ENCODE measurements at regions not wholly inside any gene's neighbourhood (a gene's known extent, or its start where the extent isn't known, plus 50 kb on each side); places are given as distances from the start of the nearest gene placed in this dataset.
"Not testable (repeated sequence)": the region's sequence is repeated elsewhere in the genome, so short reads cannot be mapped to it uniquely, and the experiment has no call there.

- no peak for DNase-seq (ENCODE audit: low read depth, low spot score)
- in situ Hi-C loops (cut with HindIII; ENCODE audit: low pct_unique_long_range_greater_than_20kb, low sequenced_read_pairs), result no loop called here
These were observed 106.7 kb upstream of the PLEKHG1 start for GRCh38 chr6:150492941-150493340.

GRCh38 chr6:150493552-150493951, 106.1 kb upstream of the PLEKHG1 start:
- in situ Hi-C loops (cut with HindIII; ENCODE audit: low pct_unique_long_range_greater_than_20kb, low sequenced_read_pairs); DNase-seq (ENCODE audit: low read depth, low spot score): not testable (repeated sequence)

GRCh38 chr6:150494241-150494640, 105.4 kb upstream of the PLEKHG1 start:
- in situ Hi-C loops (cut with HindIII; ENCODE audit: low pct_unique_long_range_greater_than_20kb, low sequenced_read_pairs), result no loop called here
- no peak for DNase-seq (ENCODE audit: low read depth, low spot score)

- in situ Hi-C loops (cut with HindIII; ENCODE audit: low pct_unique_long_range_greater_than_20kb, low sequenced_read_pairs), result no loop called here
- no peak for DNase-seq (ENCODE audit: low read depth, low spot score)
These were observed 104.6 kb upstream of the PLEKHG1 start for GRCh38 chr6:150495126-150495525.

GRCh38 chr6:150496629-150497028, 103.1 kb upstream of the PLEKHG1 start:
- in situ Hi-C loops (cut with HindIII; ENCODE audit: low pct_unique_long_range_greater_than_20kb, low sequenced_read_pairs), result no loop called here
- no peak for DNase-seq (ENCODE audit: low read depth, low spot score)

- no peak for DNase-seq (ENCODE audit: low read depth, low spot score)
- in situ Hi-C loops (cut with HindIII; ENCODE audit: low pct_unique_long_range_greater_than_20kb, low sequenced_read_pairs), result no loop called here
These were observed 99.8 kb upstream of the PLEKHG1 start for GRCh38 chr6:150499882-150500312.

- in situ Hi-C loops (cut with HindIII; ENCODE audit: low pct_unique_long_range_greater_than_20kb, low sequenced_read_pairs); DNase-seq (ENCODE audit: low read depth, low spot score): not testable (repeated sequence)
These were observed 99.1 kb upstream of the PLEKHG1 start for GRCh38 chr6:150500568-150500967.

- no peak for DNase-seq (ENCODE audit: low read depth, low spot score)
- in situ Hi-C loops (cut with HindIII; ENCODE audit: low pct_unique_long_range_greater_than_20kb, low sequenced_read_pairs), result no loop called here
These were observed 96.6 kb upstream of the PLEKHG1 start for GRCh38 chr6:150503041-150503440.

GRCh38 chr6:150503586-150504339, 95.9 kb upstream of the PLEKHG1 start:
- DNase-seq (ENCODE audit: low read depth, low spot score), result no peak
- in situ Hi-C loops (cut with HindIII; ENCODE audit: low pct_unique_long_range_greater_than_20kb, low sequenced_read_pairs), result no loop called here

- DNase-seq (ENCODE audit: low read depth, low spot score); in situ Hi-C loops (cut with HindIII; ENCODE audit: low pct_unique_long_range_greater_than_20kb, low sequenced_read_pairs): not testable (repeated sequence)
These were observed 92.3 kb upstream of the PLEKHG1 start for GRCh38 chr6:150507361-150507760.

GRCh38 chr6:150510576-150510975, 89.1 kb upstream of the PLEKHG1 start:
- in situ Hi-C loops (cut with HindIII; ENCODE audit: low pct_unique_long_range_greater_than_20kb, low sequenced_read_pairs), result no loop called here
- no peak for DNase-seq (ENCODE audit: low read depth, low spot score)

GRCh38 chr6:150511313-150511712, 88.4 kb upstream of the PLEKHG1 start:
- no peak for DNase-seq (ENCODE audit: low read depth, low spot score)
- in situ Hi-C loops (cut with HindIII; ENCODE audit: low pct_unique_long_range_greater_than_20kb, low sequenced_read_pairs), result no loop called here

GRCh38 chr6:150514806-150515380, 84.8 kb upstream of the PLEKHG1 start:
- in situ Hi-C loops (cut with HindIII; ENCODE audit: low pct_unique_long_range_greater_than_20kb, low sequenced_read_pairs), result no loop called here
- no peak for DNase-seq (ENCODE audit: low read depth, low spot score)

- in situ Hi-C loops (cut with HindIII; ENCODE audit: low pct_unique_long_range_greater_than_20kb, low sequenced_read_pairs), result no loop called here
- no peak for DNase-seq (ENCODE audit: low read depth, low spot score)
These were observed 83.5 kb upstream of the PLEKHG1 start for GRCh38 chr6:150516199-150516598.

GRCh38 chr6:150517175-150517574, 82.5 kb upstream of the PLEKHG1 start:
- DNase-seq (ENCODE audit: low read depth, low spot score), result no peak
- in situ Hi-C loops (cut with HindIII; ENCODE audit: low pct_unique_long_range_greater_than_20kb, low sequenced_read_pairs), result no loop called here

- in situ Hi-C loops (cut with HindIII; ENCODE audit: low pct_unique_long_range_greater_than_20kb, low sequenced_read_pairs), result no loop called here
- no peak for DNase-seq (ENCODE audit: low read depth, low spot score)
These were observed 78.2 kb upstream of the PLEKHG1 start for GRCh38 chr6:150521482-150521881.

- DNase-seq (ENCODE audit: low read depth, low spot score); in situ Hi-C loops (cut with HindIII; ENCODE audit: low pct_unique_long_range_greater_than_20kb, low sequenced_read_pairs): not testable (repeated sequence)
These were observed 76.5 kb upstream of the PLEKHG1 start for GRCh38 chr6:150523216-150523615.

GRCh38 chr6:150525300-150525699, 74.4 kb upstream of the PLEKHG1 start:
- DNase-seq (ENCODE audit: low read depth, low spot score), result no peak
- in situ Hi-C loops (cut with HindIII; ENCODE audit: low pct_unique_long_range_greater_than_20kb, low sequenced_read_pairs), result no loop called here

- no peak for DNase-seq (ENCODE audit: low read depth, low spot score)
- in situ Hi-C loops (cut with HindIII; ENCODE audit: low pct_unique_long_range_greater_than_20kb, low sequenced_read_pairs), result no loop called here
These were observed 72.6 kb upstream of the PLEKHG1 start for GRCh38 chr6:150527100-150527499.
